H1 (cell line): ENCODE measurements at regions not wholly inside any gene's neighbourhood (a gene's known extent, or its start where the extent isn't known, plus 50 kb on each side); places are given as distances from the start of the nearest gene placed in this dataset.

Source experiments
- SIRT6 ChIP-seq: IDR thresholded peaks from one replicate; pipeline ENCODE4 v1.7.1; 2012; ENCODE audit warnings: low read length, inconsistent platforms

- no peak for TF ChIP-seq SIRT6
These were observed 132.1 kb downstream of the SUCLG1 start (continued) for GRCh38 chr2:84326831-84327432.
